22Rv1 (cell line): ENCODE measurements at regions not wholly inside any gene's neighbourhood (a gene's known extent, or its start where the extent isn't known, plus 50 kb on each side); places are given as distances from the start of the nearest gene placed in this dataset.

Experiments
- ZFX ChIP-seq: fragments of 450-650 bp; IDR thresholded peaks from 2 replicates; pipeline ENCODE4 v1.6.1; 2017; ENCODE audit warnings: antibody characterized with exemption, borderline replicate concordance
- TF ChIP-seq, protein P1 (sequence below): fragments of 450-650 bp; IDR thresholded peaks from 2 replicates; pipeline ENCODE4 v1.5.1; 2017; ENCODE audit warnings: mild to moderate bottlenecking

DNA sequence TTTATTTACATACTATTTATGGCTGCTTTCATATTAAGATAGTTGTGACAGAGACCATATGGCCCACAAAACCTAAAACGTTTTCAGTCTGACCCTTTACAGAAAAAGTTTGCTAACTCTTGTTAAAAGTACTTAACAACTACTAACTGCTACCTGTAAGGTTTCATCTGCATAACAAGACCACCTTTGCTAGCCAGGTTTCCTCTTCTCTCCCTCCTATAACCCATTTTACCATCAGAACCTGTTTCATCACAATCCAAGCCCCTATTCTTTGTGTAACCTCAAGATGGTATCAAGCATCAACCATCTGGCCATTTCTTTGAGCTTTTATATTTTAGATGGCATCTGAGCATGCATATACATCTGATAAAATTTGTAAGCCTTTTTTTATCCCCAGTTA is 305.4 kb downstream of the HHIPL2 start:
- TF ChIP-seq, protein P1, sequence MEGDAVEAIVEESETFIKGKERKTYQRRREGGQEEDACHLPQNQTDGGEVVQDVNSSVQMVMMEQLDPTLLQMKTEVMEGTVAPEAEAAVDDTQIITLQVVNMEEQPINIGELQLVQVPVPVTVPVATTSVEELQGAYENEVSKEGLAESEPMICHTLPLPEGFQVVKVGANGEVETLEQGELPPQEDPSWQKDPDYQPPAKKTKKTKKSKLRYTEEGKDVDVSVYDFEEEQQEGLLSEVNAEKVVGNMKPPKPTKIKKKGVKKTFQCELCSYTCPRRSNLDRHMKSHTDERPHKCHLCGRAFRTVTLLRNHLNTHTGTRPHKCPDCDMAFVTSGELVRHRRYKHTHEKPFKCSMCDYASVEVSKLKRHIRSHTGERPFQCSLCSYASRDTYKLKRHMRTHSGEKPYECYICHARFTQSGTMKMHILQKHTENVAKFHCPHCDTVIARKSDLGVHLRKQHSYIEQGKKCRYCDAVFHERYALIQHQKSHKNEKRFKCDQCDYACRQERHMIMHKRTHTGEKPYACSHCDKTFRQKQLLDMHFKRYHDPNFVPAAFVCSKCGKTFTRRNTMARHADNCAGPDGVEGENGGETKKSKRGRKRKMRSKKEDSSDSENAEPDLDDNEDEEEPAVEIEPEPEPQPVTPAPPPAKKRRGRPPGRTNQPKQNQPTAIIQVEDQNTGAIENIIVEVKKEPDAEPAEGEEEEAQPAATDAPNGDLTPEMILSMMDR: no peak
- no peak for TF ChIP-seq ZFX
